ENCODE measurements at regions not wholly inside any gene's neighbourhood (a gene's known extent, or its start where the extent isn't known, plus 50 kb on each side); places are given as distances from the start of the nearest gene placed in this dataset.

- H2AFZ ChIP-seq: no peak overlapping the region
- no peaks in the 10 kb centered on the region for H3K9me3 ChIP-seq (ENCODE audit: control insufficient read depth, low read length)
- H3K9ac ChIP-seq: no peak overlapping the region
- H3K4me3 ChIP-seq (ENCODE audit: low read depth, low read length): no peak overlapping the region
- H3K4me2 ChIP-seq (ENCODE audit: low read length): no peak overlapping the region
- no peaks in the 10 kb centered on the region for H3K4me1 ChIP-seq
- no peak for TF ChIP-seq CTCF (IDR thresholded peaks at IDR 0.05)
- no peak overlapping the region for H3K27ac ChIP-seq
- H3K79me2 ChIP-seq: no peaks in the 10 kb centered on the region
- no peaks in the 10 kb centered on the region for H3K27me3 ChIP-seq (ENCODE audit: control insufficient read depth, insufficient read depth, low read length)
- H3K36me3 ChIP-seq (ENCODE audit: control insufficient read depth, insufficient read depth, low read length): no peaks in the 10 kb centered on the region
Measured at GRCh38 chr2:221911890-221912289, 339.8 kb upstream of the EPHA4 start.

DNA sequence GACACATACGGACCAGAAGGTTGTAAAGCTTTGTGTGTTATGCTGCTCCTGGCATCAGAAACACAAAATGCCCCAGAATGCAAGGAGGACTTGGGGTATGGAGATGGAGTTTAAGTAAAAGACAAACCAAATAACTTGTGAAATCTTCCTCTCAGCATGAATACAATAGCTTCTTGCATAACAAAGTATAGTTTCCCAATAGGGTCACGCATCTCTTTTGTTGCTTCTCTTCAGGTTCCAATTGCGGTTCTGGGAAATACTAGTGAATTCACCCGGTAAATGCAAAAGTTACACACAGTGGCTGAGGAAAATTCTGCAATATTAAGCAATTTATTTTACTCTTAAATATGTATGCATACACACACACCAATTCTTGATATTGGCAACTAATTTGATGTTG is 339.2 kb upstream of the EPHA4 start:
- Histone ChIP-seq H3K79me2 (no peaks in the 10 kb centered on the region), H3K27ac (no peak overlapping the region), H3K4me3 (ENCODE audit: low read depth, low read length) (no peak overlapping the region), H3K36me3 (ENCODE audit: control insufficient read depth, insufficient read depth, low read length) (no peaks in the 10 kb centered on the region), H2AFZ (no peak overlapping the region), H3K9ac (no peak overlapping the region), H3K4me2 (ENCODE audit: low read length) (no peak overlapping the region), H3K4me1 (no peaks in the 10 kb centered on the region), H3K9me3 (ENCODE audit: control insufficient read depth, low read length) (no peaks in the 10 kb centered on the region), H3K27me3 (ENCODE audit: control insufficient read depth, insufficient read depth, low read length) (no peaks in the 10 kb centered on the region)
- TF ChIP-seq CTCF (IDR thresholded peaks at IDR 0.05): no peak

GRCh38 chr2:221908518-221908917 is 336.4 kb upstream of the EPHA4 start:
- Histone ChIP-seq H3K4me1 (no peaks in the 10 kb centered on the region), H3K4me3 (ENCODE audit: low read depth, low read length) (no peak overlapping the region), H3K4me2 (ENCODE audit: low read length) (no peak overlapping the region), H3K9ac (no peak overlapping the region), H3K79me2 (no peaks in the 10 kb centered on the region), H2AFZ (no peak overlapping the region), H3K27ac (no peak overlapping the region), H3K36me3 (ENCODE audit: control insufficient read depth, insufficient read depth, low read length) (no peaks in the 10 kb centered on the region), H3K27me3 (ENCODE audit: control insufficient read depth, insufficient read depth, low read length) (no peaks in the 10 kb centered on the region), H3K9me3 (ENCODE audit: control insufficient read depth, low read length) (no peaks in the 10 kb centered on the region)
- no peak for TF ChIP-seq CTCF (IDR thresholded peaks at IDR 0.05)

DNA sequence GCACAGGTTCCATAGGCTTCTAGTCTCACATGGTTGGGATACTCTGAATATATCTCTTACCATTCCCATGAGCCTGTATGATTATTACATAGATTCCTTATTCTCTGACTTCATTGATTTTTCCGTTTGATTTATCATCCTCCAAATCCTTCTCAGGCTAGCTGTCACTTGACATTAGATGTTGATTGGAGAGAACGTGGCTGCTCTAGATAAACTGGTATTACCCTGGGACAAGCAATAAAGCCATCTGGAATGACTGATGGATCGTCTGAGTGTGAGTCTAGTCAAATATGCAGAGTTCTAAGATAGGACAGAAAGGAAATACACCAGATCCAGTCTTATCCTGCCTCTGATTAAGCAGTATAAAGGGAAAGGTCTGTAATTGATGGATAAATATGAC is 325.6 kb upstream of the EPHA4 start:
- H2AFZ ChIP-seq: no peak overlapping the region
- no peak overlapping the region for H3K4me3 ChIP-seq (ENCODE audit: low read depth, low read length)
- H3K79me2 ChIP-seq: no peaks in the 10 kb centered on the region
- no peaks in the 10 kb centered on the region for H3K27me3 ChIP-seq (ENCODE audit: control insufficient read depth, insufficient read depth, low read length)
- no peaks in the 10 kb centered on the region for H3K4me1 ChIP-seq
- H3K4me2 ChIP-seq (ENCODE audit: low read length): no peak overlapping the region
- no peaks in the 10 kb centered on the region for H3K9me3 ChIP-seq (ENCODE audit: control insufficient read depth, low read length)
- H3K36me3 ChIP-seq (ENCODE audit: control insufficient read depth, insufficient read depth, low read length): no peaks in the 10 kb centered on the region
- H3K9ac ChIP-seq: no peak overlapping the region
- no peak for TF ChIP-seq CTCF (IDR thresholded peaks at IDR 0.05)
- no peak overlapping the region for H3K27ac ChIP-seq

DNA sequence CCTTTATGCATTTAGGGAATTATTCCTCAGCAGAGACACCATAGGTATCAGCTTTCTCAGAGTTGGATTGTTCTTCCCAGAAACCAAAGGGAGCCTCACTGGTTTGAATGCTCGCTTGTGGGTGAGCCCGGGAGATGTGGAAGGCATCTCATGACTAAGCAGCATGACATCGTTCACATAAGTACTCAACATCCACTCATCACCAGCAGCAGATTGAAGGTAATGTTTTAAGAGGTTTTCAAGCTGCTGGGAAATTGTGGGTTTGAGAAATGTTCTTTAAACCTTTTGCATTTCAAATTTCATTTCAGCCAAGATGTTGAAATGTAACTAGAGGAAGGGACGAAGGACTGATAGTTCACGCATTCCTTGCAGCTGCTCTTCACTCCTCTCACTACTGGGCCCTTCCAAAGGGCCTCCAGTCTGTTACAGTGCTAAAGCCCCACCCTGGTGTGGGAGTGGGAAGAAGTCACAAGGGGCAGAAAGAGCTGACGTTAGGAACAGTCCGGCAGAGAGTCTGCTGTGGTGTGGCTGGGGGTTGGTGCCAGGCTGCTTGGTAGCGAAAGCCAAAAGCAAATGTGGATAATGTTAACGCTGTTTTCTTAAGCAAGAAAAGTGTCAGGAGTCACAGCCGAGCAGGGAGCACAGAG is 324.5 kb upstream of the EPHA4 start:
- Histone ChIP-seq H3K36me3 (ENCODE audit: control insufficient read depth, insufficient read depth, low read length) (no peaks in the 10 kb centered on the region), H3K4me2 (ENCODE audit: low read length) (no peak overlapping the region), H2AFZ (no peak overlapping the region), H3K79me2 (no peaks in the 10 kb centered on the region), H3K27ac (no peak overlapping the region), H3K4me3 (ENCODE audit: low read depth, low read length) (no peak overlapping the region), H3K9ac (no peak overlapping the region), H3K4me1 (no peaks in the 10 kb centered on the region), H3K9me3 (ENCODE audit: control insufficient read depth, low read length) (no peaks in the 10 kb centered on the region), H3K27me3 (ENCODE audit: control insufficient read depth, insufficient read depth, low read length) (no peaks in the 10 kb centered on the region)
- no peak for TF ChIP-seq CTCF (IDR thresholded peaks at IDR 0.05)
